DMS153 treated with DMSO at 0.1 percent for 48 hours (cell line): ENCODE measurements at regions not wholly inside any gene's neighbourhood (a gene's known extent, or its start where the extent isn't known, plus 50 kb on each side); places are given as distances from the start of the nearest gene placed in this dataset.

Experiments
- DNase-seq: peaks from one replicate; lab custom pipeline; 2025; ENCODE audit not compliant: unreplicated experiment; lab: John Stamatoyannopoulos, UW

GRCh38 chr12:43099691-43100163 lies 452.3 kb downstream of the ADAMTS20 start:
- no peak for DNase-seq

- no peak for DNase-seq
Measured at GRCh38 chr12:43098766-43099550, 453.0 kb downstream of the ADAMTS20 start.

- no peak for DNase-seq
Measured at GRCh38 chr12:43098071-43098470, 453.9 kb downstream of the ADAMTS20 start.

- no peak for DNase-seq
Measured at GRCh38 chr12:43097471-43097870, 454.5 kb downstream of the ADAMTS20 start.

GRCh38 chr12:43095669-43096280 lies 456.2 kb downstream of the ADAMTS20 start:
- no peak for DNase-seq

- DNase-seq, result no peak
Measured at GRCh38 chr12:43094886-43095575, 457.0 kb downstream of the ADAMTS20 start.

GRCh38 chr12:43090981-43091380 lies 461.0 kb downstream of the ADAMTS20 start:
- no peak for DNase-seq

- no peak for DNase-seq
Measured at GRCh38 chr12:43087195-43088091, 464.6 kb downstream of the ADAMTS20 start.

GRCh38 chr12:43079476-43079875 lies 472.5 kb downstream of the ADAMTS20 start:
- DNase-seq, result no peak

GRCh38 chr12:43078976-43079375 lies 473.0 kb downstream of the ADAMTS20 start:
- no peak for DNase-seq

- DNase-seq, result no peak
Measured at GRCh38 chr12:43072431-43072830, 479.6 kb downstream of the ADAMTS20 start.

GRCh38 chr12:43069768-43070221 lies 480.2 kb upstream of the PRICKLE1 start:
- DNase-seq, result no peak

GRCh38 chr12:43066471-43066870 lies 476.9 kb upstream of the PRICKLE1 start:
- no peak for DNase-seq

GRCh38 chr12:43063650-43064049 lies 474.1 kb upstream of the PRICKLE1 start:
- no peak for DNase-seq

- no peak for DNase-seq
Measured at GRCh38 chr12:43062201-43062895, 472.8 kb upstream of the PRICKLE1 start.

- no peak for DNase-seq
Measured at GRCh38 chr12:43060742-43061141, 471.2 kb upstream of the PRICKLE1 start.

GRCh38 chr12:43058616-43059015 lies 469.1 kb upstream of the PRICKLE1 start:
- DNase-seq, result no peak

GRCh38 chr12:43057566-43057965 lies 468.0 kb upstream of the PRICKLE1 start:
- no peak for DNase-seq

GRCh38 chr12:43054085-43054484 lies 464.5 kb upstream of the PRICKLE1 start:
- DNase-seq, result no peak

GRCh38 chr12:43052441-43052840 lies 462.9 kb upstream of the PRICKLE1 start:
- DNase-seq, result no peak
